HG03095 (cell line): ENCODE measurements at regions not wholly inside any gene's neighbourhood (a gene's known extent, or its start where the extent isn't known, plus 50 kb on each side); places are given as distances from the start of the nearest gene placed in this dataset.
"Not testable (repeated sequence)": the region's sequence is repeated elsewhere in the genome, so short reads cannot be mapped to it uniquely, and the experiment has no call there.

Experiments used
- ATAC-seq: cut with Tn5 transposase; IDR thresholded peaks from one replicate; pipeline ENCODE4 v1.9.1; 2021; ENCODE audit warnings: moderate library complexity; ENCODE audit not compliant: unreplicated experiment

DNA sequence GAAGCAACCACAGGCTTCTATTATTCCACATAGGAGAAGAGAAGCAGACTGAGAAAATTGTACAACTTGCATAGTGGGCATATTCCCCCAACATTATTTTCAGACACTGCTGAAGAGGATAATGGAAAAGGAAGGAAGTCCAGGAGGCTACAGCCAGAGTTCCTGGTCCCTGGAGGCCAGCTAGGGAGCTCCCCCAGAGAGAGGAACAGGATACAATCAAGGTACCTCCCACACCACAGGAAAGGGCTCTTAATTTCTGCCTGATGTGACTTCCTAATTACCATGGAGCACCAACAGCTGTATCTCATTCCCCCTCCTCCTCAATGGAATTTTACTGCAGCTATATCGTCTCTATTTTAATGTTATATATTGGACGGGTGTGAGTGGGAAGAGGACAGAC lies 594.3 kb upstream of the NRSN1 start:
- no peak for ATAC-seq

DNA sequence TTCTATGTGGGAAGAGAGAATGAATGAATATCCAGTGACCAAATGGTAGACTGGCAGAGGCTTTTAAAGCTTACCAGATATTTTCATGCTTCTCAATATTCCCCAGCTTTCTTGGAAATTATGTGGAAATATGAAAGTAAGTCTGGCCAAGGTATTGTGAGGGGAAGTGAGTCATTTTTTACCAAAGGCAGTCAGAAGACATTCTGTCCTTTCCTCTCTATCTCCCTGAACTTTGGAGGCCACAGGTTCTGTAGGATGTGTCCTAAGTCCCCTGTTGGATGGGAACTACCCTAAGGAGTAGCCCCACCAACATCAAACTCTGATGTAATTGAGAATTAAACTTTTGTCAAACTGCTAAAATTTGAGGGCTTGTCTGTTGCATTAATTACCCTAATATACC lies 593.8 kb upstream of the NRSN1 start:
- ATAC-seq: no peak

DNA sequence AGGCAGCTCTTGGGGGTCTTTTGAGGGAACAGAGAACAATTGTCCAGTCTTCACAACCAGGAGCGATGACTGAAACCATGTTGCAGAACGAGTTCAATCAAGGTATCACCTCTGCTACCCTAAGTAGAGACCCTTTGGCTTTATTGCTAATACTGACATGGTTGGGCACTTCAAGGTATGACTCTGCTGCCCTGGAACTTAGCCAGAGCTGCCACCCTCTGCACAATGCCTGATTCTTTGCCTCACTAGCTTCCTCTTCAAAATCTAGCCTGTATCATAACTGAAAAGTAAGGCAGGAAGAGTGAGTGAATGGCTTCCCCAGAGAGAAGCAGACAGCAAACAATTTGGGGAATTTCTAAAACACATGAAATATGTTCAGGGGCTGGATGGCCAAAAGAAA lies 592.7 kb upstream of the NRSN1 start:
- no peak for ATAC-seq

DNA sequence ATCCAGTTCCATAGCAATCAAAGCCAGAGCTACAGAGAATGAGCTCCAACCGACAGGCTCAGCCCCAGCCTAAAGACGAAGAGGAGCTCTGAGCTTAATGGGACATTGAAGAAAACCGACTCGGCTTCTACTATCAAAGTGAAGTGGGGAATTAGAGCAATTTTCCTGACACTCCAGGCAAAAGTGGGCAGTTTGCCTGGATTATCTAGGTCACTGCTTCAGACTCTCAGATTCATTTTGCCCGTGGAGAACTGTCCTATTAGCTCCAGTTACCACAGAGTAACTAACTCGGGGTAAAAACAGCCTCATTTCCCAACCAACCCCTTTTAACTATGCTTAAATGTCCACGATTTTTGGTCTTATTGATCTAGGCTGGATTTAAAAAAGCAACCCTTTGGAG lies 592.1 kb upstream of the NRSN1 start:
- no peak for ATAC-seq

DNA sequence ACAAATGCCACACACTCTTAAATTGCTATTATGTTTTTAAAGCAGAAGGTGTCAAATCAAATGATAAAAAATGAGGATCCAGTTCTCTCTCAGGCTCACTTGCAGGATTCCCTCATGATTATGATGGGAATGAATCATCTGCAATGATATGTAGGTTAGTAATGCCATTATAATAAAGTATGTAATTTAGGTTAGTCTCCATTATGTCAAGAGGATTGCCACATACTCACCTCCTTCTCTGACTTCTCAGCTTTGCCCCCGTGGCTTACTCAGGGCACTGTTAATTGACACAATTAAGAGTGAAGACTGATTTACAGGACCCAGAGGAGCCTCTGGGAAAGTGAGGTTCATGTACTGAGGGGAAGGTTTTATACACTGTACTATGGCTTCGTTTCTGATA lies 591.7 kb upstream of the NRSN1 start:
- ATAC-seq: no peak

DNA sequence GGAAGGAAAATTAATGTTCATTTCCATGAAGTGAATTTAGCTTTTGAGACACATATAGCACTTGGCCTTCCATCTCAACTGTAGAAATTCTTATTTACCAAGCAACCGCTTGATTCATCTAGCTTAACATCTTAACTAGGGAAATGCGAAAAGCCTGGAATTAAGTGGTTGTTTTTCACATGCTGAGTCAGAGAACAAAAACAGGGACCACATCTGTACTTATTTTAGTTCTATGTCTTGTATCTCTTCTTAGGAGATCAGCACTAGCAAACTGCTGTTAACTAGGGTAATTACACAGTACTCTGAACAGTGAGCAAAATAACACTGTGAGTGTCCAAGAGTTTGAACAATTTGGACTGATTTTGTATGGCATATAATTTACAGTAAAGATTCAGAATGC lies 590.9 kb upstream of the NRSN1 start:
- no peak for ATAC-seq

DNA sequence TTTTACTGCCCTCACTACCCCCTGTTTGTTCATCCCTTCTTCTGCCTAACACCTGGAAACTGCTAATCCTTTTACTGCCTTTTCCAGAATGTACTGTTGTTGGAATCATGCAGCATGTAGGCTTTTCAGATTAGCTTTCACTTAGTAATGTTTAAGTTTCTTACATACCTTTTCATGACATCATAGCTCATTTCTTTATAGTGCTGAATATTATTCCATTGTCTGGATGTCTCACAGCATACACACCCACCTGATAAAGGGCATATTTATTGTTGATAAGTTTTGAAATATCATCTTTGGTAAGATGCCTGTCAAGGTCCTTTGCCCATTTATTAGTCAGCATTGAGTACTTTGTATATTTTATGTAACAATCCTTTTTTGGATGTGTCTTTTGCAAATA lies 588.2 kb upstream of the NRSN1 start:
- ATAC-seq: no peak

DNA sequence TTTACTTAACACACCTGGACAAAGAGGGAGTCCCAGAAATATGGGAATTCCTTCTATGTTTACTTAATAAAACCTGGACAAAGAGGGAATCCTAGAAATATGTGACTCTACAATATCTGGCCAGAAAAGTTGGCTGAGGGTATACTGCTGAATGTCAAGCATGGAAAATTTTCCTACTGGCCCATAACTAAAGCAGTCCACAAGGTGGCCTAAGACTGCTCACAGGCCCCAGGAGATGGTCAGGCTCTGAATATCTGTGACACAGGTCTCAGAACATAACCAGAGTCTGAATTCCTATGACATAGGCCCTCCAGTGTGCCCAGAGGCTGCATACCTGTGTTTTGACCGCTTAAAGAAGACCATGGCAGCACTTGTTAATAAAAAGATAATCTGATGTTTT lies 578.2 kb upstream of the NRSN1 start:
- ATAC-seq: no peak

DNA sequence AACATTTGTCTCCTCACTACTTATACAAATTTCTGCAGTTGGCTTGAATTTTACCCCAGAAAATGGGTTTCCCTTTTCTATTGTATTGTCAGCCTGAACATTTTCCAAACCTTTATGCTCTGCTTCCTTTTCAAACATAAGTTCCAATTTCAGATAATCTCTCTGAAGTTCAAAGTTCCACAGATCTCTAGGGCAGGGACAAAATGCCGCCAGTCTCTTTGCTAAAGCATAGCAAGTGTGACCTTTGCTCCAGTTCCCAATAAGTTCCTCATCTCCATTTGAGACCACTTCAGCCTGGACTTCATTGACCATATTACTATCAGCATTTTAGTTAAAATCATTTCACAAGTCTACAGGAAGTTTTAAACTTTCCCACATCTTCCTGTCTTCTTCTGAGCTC lies 571.1 kb upstream of the NRSN1 start:
- not testable (repeated sequence) for ATAC-seq

DNA sequence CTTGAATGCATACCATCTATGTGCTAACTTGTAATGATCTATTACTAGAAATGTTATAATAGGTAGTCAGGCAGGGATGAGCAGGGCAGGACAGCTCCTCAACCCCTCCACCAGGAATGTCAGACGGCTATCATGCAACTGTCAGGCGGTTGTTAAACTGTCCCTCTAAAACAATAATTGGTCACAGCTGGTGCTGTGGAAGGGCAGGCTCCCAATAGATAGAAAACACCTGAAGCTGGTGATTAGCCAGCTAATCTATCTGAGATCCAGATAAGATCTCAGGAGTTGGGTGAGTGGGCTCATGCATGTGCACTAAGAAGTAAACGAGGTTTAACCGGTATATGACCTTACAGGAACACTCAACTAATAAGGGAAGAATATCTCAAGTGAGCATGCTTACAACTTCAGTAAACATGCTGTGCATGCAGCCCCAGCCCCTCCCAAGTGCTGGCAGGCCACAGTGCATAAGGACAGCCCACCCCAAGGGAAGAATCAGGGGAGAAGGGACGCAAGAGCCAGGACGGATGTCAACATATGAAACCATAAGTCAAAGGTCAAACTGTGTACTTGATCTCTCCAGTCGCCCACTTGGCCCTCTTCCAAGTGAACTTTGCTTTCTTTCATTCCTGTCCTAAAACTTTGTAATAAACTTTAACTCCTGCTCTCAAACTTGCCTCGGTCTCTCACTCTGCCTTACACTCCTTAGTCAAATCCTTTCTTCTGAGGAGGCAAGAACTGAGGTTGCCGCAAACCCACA lies 566.2 kb upstream of the NRSN1 start:
- no peak for ATAC-seq

DNA sequence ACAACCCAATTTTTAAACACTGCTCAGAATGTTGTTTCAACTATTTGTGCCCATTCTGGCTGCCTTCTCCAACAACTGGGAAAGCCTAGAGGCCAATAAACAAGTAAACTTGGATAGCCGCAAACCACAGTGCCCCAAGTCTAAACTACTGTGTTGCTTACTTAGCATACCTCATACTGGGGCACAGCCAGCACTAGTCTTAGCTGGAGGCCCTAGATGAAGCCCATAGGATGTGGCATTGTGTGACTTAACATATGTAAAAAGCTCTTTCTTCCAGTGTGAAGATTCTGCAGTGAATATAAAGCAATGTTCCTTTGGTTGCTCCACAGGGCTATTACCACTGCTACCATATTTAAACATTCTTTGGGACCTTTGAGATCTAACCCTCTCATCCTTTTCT lies 564.3 kb upstream of the NRSN1 start:
- ATAC-seq: no peak

DNA sequence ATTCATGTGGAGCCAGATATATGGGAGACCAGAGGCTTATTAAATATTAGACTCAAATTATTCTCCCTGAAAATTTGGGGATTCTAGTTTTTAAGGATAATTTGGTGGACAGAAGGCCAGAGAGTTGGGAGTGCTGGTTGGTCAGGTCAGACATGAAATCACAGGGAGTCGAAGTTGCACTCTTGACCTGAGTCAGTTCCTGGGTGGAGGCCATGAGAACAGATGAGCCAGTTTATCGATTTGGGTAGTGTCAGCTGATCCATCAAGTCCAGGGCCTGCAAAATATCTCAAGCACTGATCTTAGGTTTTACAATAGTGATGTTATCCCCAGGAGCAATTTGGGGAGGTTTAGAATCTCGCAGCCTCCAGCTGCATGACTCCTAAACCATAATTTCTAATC lies 563.5 kb upstream of the NRSN1 start:
- no peak for ATAC-seq

DNA sequence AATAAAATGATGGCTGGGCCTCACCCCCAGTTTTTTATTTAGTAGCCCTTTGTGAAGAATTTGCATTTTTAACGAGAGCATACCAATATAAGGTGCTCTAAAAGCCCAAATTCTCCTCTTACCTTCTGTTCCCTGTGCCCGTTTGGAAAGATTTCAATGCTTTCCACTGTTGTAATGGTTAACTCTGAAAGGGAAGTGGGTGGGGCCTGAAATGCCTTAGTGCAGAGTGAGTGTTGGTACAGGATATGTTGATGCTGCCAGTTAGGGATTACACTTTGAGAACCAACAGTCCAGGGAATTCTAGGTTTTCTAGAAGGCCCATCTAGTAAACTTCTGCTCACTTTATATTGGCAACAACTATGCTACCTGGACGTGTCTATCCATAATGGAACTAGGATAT lies 562.7 kb upstream of the NRSN1 start:
- no peak for ATAC-seq

DNA sequence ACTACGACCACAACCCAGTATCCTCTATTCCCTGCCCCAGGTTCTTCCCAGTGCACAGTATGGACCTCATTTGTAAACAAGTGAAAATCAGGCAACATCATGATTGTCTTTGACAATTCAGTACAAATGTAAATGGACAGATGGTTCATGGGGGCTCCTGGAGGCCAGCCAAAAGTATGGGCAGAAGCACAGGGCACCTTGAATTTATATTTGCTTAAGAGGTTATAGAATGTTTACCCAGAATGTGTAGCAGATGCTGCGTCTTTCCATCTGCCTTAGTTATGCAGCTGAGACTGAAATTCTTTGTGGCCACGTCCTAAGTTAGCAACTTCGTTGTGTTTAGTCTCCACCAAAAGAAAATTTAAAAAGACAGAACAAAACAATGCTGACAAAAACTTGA lies 559.6 kb upstream of the NRSN1 start:
- ATAC-seq: no peak

DNA sequence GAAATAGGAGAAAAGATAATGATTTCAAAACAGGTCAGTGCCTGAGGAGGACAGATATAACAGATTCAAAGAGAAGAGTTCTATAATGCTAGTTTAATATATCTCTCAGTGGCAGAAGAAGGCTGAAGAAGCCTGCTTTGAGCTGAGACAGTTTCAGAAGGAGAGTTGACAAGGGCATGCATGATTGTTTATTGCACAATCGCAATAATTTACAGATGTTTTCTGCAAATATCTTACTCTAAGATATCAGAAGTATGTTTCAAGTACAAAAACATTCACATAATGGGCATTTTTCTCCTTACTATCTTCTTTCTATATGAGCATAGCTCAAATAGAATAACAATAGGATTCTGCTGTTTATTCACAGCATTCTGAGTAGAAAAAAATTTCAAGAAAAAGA lies 557.7 kb upstream of the NRSN1 start:
- no peak for ATAC-seq

DNA sequence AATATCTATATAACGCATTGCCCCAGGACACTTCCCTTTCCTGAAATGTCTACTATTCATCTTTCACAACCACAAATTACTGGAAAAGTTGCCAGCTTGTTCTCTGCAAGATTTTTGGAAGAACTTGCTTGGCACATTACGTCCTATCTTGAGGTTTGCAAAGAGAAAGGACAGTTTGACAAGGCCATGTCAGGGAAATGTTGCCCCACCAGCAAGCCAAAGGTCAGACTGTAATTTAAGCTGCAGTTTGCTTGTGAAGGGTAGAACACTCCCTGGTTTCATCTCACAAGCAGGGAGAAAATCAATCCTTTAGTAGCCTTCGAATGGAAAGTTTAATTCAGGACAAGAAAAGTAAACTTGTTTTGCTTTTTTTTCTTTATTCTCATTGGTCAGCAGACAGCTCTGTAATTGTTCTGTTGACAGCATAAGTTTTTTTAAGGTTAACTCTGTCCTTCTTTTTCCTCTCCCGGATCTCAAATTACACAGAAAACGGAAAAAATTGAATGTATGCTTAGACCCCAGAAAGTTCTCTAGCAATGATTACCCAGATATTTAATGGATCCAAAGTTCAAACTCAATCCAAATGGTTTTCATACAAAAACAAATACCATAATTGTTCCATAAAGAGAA lies 541.8 kb upstream of the NRSN1 start:
- no peak for ATAC-seq

DNA sequence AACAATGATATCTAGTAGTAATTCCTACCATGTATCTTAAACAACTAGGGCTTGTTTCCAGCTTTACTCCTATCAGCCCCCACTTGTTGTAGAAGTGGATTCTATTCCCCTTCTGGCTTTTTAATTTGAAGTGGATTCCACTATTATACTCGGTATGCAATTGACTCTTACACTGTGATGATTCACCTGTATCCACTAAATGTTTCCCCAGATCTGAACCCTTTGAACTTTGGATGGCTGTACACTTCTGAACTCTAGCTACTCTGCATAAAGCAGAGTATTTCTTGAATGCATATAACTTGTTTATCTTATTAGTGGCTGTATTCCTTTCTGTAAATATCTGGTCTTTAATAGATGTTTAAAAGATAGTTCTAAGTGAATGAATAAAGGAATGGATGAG lies 538.4 kb upstream of the NRSN1 start:
- ATAC-seq: no peak

DNA sequence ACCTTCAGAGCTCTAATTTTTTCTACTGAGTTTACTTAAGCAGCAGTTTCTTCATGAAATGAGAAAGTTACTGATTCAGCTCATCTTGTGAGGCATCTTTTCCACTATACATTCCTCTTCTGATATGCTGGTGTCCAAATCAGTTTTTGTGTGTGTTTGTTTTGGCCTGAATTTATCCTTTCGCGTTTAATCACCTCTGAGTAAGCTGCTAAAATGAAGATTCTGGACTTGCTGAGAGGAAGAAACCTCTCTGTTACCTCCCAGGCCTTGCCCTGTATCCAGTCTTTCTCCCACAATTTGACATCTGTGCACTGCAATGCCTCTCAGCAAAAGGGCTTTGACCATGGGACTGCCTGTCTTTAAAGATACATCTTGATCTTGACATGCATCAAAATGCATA lies 536.2 kb upstream of the NRSN1 start:
- no peak for ATAC-seq

DNA sequence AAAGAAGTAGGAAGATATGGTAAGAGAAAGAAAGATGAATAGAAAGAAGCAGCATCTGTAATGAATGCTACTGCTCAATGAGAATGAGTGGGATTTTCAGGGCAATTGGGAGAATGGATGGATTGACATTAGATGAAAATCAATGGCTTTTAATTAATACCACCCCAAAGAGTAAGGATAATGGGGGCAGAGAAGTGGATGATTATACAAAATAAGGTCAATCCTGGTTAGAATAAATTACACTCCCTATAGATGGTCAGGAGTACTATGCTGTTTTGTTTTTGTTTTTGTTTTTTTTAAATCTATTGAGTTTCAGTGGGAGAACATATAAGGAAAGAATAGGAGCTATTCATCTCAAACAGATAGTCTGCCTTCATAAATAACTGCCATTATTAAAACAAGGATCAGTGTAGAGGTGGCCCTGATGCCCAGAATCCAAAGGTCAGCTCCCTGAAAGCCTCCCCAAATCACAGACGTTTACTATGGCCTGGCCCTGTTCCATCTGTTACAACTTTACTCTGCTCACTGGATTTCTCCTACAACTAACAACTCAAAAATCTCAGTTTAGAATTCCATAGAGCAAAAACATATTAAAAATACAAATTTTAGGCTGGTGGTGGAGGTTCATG lies 535.4 kb upstream of the NRSN1 start:
- no peak for ATAC-seq

DNA sequence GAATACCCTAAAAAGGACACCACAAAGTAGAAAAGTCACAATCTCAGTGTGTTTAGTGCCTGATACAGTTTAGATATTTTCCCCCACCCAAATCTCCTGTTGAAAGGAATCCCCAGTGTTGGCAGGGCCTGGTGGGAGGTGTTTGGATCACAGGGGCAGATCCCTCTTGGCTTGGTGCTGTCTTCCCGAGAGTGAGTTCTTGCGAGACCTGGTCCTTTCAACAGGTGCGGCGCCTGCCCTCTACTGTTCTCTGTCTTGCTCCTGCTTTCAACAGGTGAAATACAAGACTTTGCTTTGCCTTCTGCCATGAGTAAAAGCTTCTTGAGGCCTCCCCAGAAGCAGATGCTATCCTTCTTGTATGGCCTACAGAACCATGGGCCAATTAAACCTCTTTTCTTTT lies 534.3 kb upstream of the NRSN1 start:
- no peak for ATAC-seq

DNA sequence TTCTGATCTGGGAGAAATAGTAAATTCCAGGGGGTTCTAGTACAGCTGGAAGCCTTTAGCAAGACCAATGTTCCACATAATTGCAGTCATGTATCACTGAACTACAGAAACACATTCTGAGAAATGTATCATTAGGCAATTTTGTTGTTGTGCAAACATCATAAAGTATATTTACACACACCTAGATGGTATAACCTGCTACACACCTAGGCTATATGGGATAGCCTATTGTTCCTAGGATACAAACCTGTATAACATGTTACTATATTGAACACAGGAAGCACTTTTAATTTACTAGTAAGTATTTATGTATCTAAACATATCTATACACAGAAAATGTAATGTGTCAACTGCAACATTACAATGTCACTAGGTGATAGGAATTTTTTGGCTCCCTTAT lies 525.9 kb upstream of the NRSN1 start:
- ATAC-seq: no peak

DNA sequence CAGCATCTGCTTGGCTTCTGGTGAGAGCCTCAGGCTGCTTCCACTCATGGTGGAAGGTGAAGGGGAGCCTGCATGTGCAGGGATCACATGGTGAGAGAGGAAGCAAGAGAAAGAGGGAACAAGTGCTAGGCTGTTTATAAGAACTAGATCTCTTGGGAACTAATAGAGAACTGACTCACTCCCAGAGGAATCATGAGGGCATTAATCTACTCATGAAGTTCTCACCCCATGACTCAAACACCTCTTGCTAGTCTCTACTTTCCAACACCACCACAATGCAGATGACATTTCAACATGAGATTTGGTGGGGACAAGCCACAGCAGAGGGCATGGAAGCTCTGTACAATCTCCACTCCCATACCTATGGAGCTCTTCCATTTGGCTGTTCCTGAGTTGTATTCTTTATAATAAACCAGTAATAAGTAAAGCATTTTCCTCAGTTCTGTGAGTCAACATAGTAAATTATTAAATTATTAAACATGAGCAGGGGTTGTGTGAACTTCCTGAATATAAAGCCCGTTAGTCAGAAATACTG lies 524.1 kb upstream of the NRSN1 start:
- no peak for ATAC-seq
